ES-I3 (cell line): ENCODE measurements at regions not wholly inside any gene's neighbourhood (a gene's known extent, or its start where the extent isn't known, plus 50 kb on each side); places are given as distances from the start of the nearest gene placed in this dataset.
"Not testable (repeated sequence)": the region's sequence is repeated elsewhere in the genome, so short reads cannot be mapped to it uniquely, and the experiment has no call there.

Experiments used
- H3K36me3 ChIP-seq: 2 replicates; pipeline ENCODE4 v1.6.1; 2013; ENCODE audit warnings: mild to moderate bottlenecking, low read length, control low read depth, moderate library complexity; ENCODE audit not compliant: insufficient read depth
- H3K4me1 ChIP-seq: 2 replicates; pipeline ENCODE4 v1.6.1; 2013; ENCODE audit warnings: mild to moderate bottlenecking, control low read depth, low read length; ENCODE audit not compliant: insufficient read depth
- H3K9ac ChIP-seq: 2 replicates; pipeline ENCODE4 v1.6.1; 2013; ENCODE audit warnings: low read depth, mild to moderate bottlenecking, low read length, moderate library complexity
- H3K9me3 ChIP-seq: 2 replicates; pipeline ENCODE4 v1.6.1; 2013; ENCODE audit warnings: mild to moderate bottlenecking, low read length, moderate library complexity; ENCODE audit not compliant: control insufficient read depth, insufficient read depth

GRCh38 chr6:9361749-9362148 is 926.4 kb upstream of the SLC35B3 start:
- Histone ChIP-seq H3K4me1 (no peaks in the 10 kb centered on the region), H3K36me3 (no peaks in the 10 kb centered on the region), H3K9ac (no peak overlapping the region), H3K9me3 (no peaks in the 10 kb centered on the region; the same call in 1 of the 2 replicates)

GRCh38 chr6:9360881-9361280 is 925.5 kb upstream of the SLC35B3 start:
- Histone ChIP-seq H3K36me3 (no peaks in the 10 kb centered on the region), H3K9me3 (no peaks in the 10 kb centered on the region; the same call in 1 of the 2 replicates), H3K9ac (no peak overlapping the region), H3K4me1 (no peaks in the 10 kb centered on the region)

- Histone ChIP-seq H3K9me3 (no peaks in the 10 kb centered on the region), H3K36me3 (no peaks in the 10 kb centered on the region), H3K4me1 (peaks cover 3% of the 10 kb centered on the region; the same call in 1 of the 2 replicates), H3K9ac (no peak overlapping the region)
These were observed 912.3 kb upstream of the SLC35B3 start for GRCh38 chr6:9347608-9348007.

- Histone ChIP-seq H3K9ac (no peak overlapping the region), H3K36me3 (no peaks in the 10 kb centered on the region), H3K9me3 (no peaks in the 10 kb centered on the region), H3K4me1 (peaks cover 3% of the 10 kb centered on the region; the same call in 1 of the 2 replicates)
These were observed 911.6 kb upstream of the SLC35B3 start for GRCh38 chr6:9346923-9347322.

GRCh38 chr6:9335431-9335830 is 900.1 kb upstream of the SLC35B3 start:
- no peak overlapping the region for H3K9ac ChIP-seq
- H3K9me3 ChIP-seq: no peaks in the 10 kb centered on the region
- H3K36me3 ChIP-seq: no peaks in the 10 kb centered on the region
- no peaks in the 10 kb centered on the region for H3K4me1 ChIP-seq

GRCh38 chr6:9334979-9335378 is 899.6 kb upstream of the SLC35B3 start:
- Histone ChIP-seq H3K4me1 (no peaks in the 10 kb centered on the region), H3K9me3 (no peaks in the 10 kb centered on the region), H3K36me3 (no peaks in the 10 kb centered on the region), H3K9ac (no peak overlapping the region)

- Histone ChIP-seq H3K9me3 (no peaks in the 10 kb centered on the region), H3K36me3 (no peaks in the 10 kb centered on the region), H3K4me1 (no peaks in the 10 kb centered on the region), H3K9ac (no peak overlapping the region)
These were observed 897.0 kb upstream of the SLC35B3 start for GRCh38 chr6:9332241-9332780.

GRCh38 chr6:9316831-9317230 is 881.5 kb upstream of the SLC35B3 start:
- no peaks in the 10 kb centered on the region for H3K36me3 ChIP-seq
- no peaks in the 10 kb centered on the region for H3K9me3 ChIP-seq
- H3K4me1 ChIP-seq: no peaks in the 10 kb centered on the region
- H3K9ac ChIP-seq: no peak overlapping the region

- Histone ChIP-seq H3K4me1 (no peaks in the 10 kb centered on the region), H3K9ac (no peak overlapping the region), H3K36me3 (no peaks in the 10 kb centered on the region), H3K9me3 (no peaks in the 10 kb centered on the region)
These were observed 880.8 kb upstream of the SLC35B3 start for GRCh38 chr6:9315966-9316650.

GRCh38 chr6:9308284-9308683 is 872.9 kb upstream of the SLC35B3 start:
- no peaks in the 10 kb centered on the region for H3K9me3 ChIP-seq
- no peak overlapping the region for H3K9ac ChIP-seq
- no peaks in the 10 kb centered on the region for H3K36me3 ChIP-seq
- H3K4me1 ChIP-seq: no peaks in the 10 kb centered on the region

GRCh38 chr6:9307786-9308185 is 872.4 kb upstream of the SLC35B3 start:
- Histone ChIP-seq H3K9me3 (no peaks in the 10 kb centered on the region), H3K36me3 (no peaks in the 10 kb centered on the region), H3K4me1 (no peaks in the 10 kb centered on the region), H3K9ac (no peak overlapping the region)

- H3K36me3 ChIP-seq: no peaks in the 10 kb centered on the region
- no peaks in the 10 kb centered on the region for H3K4me1 ChIP-seq
- no peak overlapping the region for H3K9ac ChIP-seq
- H3K9me3 ChIP-seq: no peaks in the 10 kb centered on the region
These were observed 871.8 kb upstream of the SLC35B3 start for GRCh38 chr6:9307187-9307586.

GRCh38 chr6:9295644-9296043 is 860.3 kb upstream of the SLC35B3 start:
- Histone ChIP-seq H3K4me1 (no peaks in the 10 kb centered on the region), H3K9me3 (no peaks in the 10 kb centered on the region), H3K9ac (no peak overlapping the region), H3K36me3 (no peaks in the 10 kb centered on the region)

- no peak overlapping the region for H3K9ac ChIP-seq
- H3K36me3 ChIP-seq: no peaks in the 10 kb centered on the region
- no peaks in the 10 kb centered on the region for H3K4me1 ChIP-seq
- no peaks in the 10 kb centered on the region for H3K9me3 ChIP-seq
These were observed 857.6 kb upstream of the SLC35B3 start for GRCh38 chr6:9292975-9293374.

- H3K9ac ChIP-seq, H3K9me3 ChIP-seq, H3K4me1 ChIP-seq, H3K36me3 ChIP-seq: not testable (repeated sequence)
These were observed 855.0 kb upstream of the SLC35B3 start for GRCh38 chr6:9290342-9290741.
